HG03520 (cell line): ENCODE measurements at regions not wholly inside any gene's neighbourhood (a gene's known extent, or its start where the extent isn't known, plus 50 kb on each side); places are given as distances from the start of the nearest gene placed in this dataset.
"Not testable (repeated sequence)": the region's sequence is repeated elsewhere in the genome, so short reads cannot be mapped to it uniquely, and the experiment has no call there.

ENCODE experiments used
- ATAC-seq: cut with Tn5 transposase; IDR thresholded peaks from one replicate; pipeline ENCODE4 v1.9.1; 2021; ENCODE audit warnings: mild to moderate bottlenecking, moderate library complexity; ENCODE audit not compliant: unreplicated experiment

DNA sequence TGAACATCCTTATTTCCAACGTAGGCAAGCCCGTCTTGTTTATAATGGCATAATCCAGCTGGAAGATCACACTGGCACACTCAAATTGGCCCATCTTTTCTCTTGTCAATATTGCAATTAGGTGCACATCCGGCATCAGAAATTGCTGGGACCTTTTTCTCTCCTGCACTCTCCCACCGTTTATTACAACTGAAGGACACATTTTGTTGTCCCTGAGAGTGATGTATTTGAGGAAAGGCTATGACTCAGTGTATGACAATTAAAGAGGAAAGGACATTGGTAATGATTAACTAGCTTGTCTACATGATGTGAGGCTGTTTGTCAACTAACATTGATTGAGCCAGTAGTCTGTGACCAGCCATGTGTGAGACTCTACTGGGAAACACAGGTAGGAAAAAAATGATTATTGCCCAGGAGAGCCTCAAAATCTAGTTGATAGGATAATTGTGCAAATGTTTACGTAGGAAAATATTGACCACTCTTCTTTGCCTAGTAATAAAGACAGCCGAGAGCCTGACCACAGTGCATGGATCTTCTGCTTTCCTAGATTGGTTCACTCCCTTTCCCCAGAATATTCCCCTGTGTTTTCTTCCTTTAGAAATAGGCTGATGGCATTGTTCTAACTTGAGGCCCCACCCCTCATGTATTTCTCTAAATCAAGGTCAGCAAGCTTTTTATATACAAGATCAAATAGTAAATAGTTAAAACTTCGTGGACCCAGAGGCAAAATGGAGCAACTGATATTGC is 230.0 kb upstream of the BTBD3 start:
- ATAC-seq, result no peak

DNA sequence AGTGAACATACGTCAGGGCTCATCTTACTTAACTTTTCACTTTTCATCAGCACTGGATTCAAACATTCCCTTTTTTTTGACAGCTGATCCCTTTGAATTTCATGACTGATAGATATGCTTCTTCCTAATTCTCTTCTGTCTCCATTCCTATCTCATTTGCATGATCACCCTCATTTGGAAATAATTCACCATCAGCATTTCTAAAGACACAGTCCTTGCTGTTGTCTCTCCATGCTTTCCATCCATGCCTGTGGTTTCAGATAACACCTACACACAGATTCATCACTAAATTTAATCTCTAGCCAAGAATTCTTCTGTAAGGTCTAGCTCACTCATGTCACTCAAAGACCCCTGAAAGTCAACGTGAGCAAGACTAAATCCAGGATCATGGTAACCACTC is 228.4 kb upstream of the BTBD3 start:
- no peak for ATAC-seq

DNA sequence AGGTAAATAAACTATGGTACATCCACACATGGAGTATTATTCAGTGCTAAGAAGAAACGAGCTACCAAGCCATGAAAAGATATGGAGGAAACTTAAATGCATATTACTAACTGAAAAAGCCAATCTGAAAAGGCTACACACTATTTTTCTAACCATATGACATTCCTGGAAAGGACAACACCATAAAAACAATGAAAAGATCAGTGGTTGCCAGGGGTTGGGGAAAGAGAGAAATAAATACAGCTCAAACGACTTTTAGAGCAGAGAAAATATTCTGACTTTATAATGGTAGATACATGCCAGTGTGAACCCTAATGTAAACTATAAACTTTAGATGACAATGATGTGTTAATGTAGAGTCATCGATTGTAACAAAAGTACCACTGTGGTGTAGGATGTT is 225.9 kb upstream of the BTBD3 start:
- no peak for ATAC-seq

DNA sequence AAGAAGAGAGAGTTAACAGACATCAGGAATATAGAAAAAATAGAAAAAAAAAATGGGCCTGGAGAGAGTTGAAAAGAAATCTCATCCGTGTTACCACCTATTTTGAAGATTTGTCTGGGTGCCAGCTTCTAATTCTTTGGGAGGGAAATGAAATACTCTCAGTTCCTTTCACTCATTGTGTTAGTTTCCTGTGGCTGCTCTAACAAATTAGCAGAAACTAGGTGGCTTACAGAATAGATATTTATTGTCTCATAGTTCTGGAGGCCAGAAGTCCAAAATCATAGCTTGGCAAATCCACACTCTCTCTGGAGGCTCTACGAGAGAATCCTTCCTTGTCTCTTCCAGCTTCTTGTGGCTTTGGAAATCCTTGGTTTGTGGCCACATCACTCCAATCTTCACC is 225.1 kb upstream of the BTBD3 start:
- no peak for ATAC-seq

GRCh38 chr20:11694467-11694866 is 223.2 kb upstream of the BTBD3 start:
- no peak for ATAC-seq

DNA sequence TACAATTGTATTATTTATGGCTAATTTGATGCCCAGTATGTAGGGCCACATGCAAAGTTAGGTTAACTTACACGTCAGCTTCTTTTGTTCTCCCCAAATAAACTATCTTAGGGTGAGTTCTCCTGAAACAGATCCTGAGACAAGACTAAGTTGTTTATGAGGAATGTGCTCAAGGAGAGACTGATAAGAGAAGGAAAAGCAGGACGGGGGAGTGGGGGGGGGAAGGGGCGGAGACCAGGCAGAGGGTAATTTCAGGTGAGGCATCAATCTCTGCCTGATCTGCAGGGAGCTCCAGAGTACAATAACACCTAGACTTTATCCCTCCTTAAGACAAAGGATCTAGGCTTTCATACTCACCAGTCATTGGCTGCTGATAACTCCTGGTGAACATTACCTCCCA is 220.6 kb upstream of the BTBD3 start:
- ATAC-seq, result no peak

GRCh38 chr20:11697646-11698045 is 220.0 kb upstream of the BTBD3 start:
- no peak for ATAC-seq

DNA sequence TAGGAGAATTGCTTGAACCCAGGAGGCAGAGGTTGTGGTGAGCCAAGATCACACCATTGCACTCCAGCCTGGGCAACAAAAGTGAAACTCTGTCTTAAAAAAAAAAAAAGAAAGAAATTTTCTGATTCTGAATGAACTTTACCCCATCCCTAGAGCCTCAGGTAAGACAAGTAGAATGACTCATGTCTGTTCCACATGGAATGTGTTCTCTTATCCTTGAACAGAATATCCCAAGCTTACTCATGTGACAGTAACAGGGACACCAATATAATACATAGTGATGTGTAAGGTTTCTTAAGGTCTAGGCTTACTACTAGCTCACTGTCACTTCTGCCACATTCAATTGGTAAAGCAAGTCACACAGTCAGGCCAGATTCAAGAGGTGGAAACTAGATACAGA is 219.6 kb upstream of the BTBD3 start:
- no peak for ATAC-seq

DNA sequence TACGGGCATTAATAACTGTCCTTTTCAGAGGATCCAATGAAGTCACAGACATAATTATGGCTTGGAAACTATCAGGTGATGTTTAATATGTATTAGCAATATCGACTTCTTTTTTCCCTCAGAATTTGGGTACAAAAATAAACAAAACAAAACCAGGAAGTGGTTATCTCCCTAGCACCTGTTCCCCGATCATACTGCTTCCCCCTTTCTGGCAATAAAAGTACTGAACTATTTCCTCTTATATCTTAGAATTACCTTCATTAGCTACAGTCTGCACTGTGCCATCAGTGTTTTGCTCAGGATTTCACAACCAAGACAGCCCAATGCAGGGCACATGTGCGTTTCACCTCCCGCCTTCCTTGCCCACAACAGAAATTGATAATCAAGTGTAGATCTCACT is 216.9 kb upstream of the BTBD3 start:
- ATAC-seq, result no peak

- ATAC-seq, result no peak
These were observed 214.8 kb upstream of the BTBD3 start for GRCh38 chr20:11702721-11703518.

DNA sequence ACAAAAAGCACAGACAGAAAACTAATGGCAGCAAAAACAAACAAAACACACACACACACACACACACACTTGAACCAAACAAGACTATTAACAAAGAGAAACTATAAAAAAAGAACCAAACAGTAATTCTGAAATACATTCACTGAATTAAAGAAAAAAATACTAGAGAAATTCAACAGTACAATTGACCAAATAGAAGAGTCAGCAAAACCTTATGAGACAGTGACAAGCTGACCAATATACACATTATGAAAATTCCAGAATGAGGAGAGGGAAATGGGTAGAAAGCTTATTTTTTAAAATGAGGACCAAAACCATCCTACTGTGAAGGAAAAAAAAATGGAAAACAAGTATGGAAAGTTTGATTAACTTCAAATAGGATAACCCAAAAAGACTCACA is 212.2 kb upstream of the BTBD3 start:
- no peak for ATAC-seq

DNA sequence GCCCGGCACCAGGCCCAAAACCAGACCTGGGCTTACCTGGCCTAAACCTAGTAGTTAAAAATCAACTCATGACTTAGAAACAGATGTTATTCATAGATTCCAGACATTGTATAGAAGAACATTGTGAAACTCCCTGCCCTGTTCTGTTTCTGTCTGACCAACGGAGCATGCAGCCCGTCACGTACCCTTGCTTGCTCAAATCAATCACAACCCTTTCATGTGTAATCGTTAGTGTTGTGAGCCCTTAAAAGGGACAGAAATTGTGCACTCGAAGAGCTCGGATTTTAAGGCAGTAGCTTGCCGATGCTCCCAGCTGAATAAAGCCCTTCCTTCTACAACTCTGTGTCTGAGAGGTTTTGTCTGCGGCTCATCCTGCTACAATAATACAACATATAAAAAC is 209.5 kb upstream of the BTBD3 start:
- ATAC-seq, result not testable (repeated sequence)

GRCh38 chr20:11711214-11711613 is 206.5 kb upstream of the BTBD3 start:
- no peak for ATAC-seq

- no peak for ATAC-seq
These were observed 205.0 kb upstream of the BTBD3 start for GRCh38 chr20:11712639-11713160.

GRCh38 chr20:11714886-11715285 is 202.8 kb upstream of the BTBD3 start:
- ATAC-seq, result no peak

GRCh38 chr20:11716239-11716944 is 201.3 kb upstream of the BTBD3 start:
- ATAC-seq, result no peak

DNA sequence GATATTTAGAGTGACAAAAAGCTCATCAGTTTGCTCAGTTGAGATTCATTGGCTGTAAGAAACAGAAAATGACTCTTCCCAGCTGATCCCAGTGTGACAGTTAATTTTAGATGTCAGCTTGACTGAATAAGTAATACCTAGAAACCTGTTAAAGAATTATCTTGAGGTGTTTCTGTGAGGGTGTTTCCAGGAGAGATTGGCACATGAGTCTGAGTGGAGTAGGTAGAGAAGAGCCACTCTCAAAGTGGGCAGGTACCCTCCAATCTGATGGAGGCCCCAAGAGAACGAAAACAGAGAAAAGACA is 200.8 kb upstream of the BTBD3 start:
- no peak for ATAC-seq

GRCh38 chr20:11717562-11717961 is 200.1 kb upstream of the BTBD3 start:
- ATAC-seq, result no peak

DNA sequence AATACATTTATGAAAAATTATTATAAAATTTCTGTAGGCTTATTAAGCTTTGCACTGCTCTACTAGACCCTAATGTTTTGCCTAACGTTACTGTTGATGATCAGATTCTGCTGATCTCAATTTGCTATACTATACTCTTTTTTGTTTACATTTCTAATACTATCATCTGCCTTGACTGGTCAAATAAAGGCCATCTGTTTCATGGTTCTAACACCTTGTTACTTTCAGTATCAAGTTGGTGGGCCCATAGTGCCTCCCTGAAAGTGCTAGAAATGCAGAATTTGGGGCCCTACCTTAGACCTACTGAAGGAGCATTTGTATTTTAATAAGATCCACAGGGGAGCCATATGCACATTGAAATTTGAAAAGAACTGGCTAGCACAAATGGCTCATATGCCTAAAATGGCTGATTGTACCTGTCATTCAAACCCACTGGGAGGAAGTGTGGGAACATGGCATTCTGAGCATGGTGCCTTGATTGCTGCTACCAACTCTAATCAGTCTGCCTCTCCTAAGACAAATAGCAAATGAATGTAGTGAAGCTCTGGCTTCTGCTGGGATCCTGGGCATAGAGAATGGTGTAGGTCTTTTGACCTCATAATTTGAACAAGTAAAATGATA is 199.1 kb upstream of the BTBD3 start:
- ATAC-seq, result no peak

DNA sequence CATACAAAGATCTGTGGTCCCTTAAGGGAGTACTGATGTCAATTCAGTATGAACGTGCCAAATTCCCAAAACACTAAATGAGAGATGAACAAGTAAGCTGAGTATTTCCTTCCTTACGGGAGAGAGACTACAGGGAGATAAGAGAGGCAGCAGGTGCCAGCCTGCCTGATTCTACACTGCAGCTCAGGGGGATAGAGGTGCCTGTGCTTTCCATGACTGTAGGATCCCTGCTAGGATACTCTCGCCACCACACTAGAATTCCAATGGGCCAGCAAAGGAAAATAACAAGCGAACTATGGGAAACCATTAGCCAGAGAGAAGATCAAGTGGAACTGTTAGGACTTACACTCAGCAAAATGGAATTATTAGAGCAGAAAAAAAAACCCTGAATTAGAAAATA is 198.5 kb upstream of the BTBD3 start:
- no peak for ATAC-seq

DNA sequence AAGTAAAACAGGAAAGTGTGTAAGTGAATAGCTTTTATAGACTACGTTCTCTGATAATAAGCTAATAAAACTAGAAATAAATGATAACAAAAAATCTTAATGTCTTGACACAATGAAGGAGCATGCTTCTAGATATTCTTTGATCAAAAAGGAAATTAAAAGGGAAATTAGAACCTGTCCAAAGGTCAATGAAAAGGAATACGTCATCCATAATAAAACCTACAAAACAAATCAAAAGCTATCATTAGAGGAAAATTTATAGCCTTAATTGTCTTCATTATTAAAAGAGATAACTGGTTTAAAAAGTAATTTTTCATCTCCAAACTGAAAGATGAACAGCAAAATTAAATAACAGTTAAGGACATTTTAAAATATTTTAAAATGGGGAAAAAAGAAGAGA is 196.3 kb upstream of the BTBD3 start:
- no peak for ATAC-seq
